PC-9 (cell line): ENCODE measurements at regions not wholly inside any gene's neighbourhood (a gene's known extent, or its start where the extent isn't known, plus 50 kb on each side); places are given as distances from the start of the nearest gene placed in this dataset.

Experiments used
- CTCF ChIP-seq: fragments of 200-600 bp; sonication (generic); conservative IDR thresholded peaks from 2 replicates; pipeline ENCODE4 v1.6.1; 2017; ENCODE audit warnings: mixed run types, antibody characterized with exemption, mild to moderate bottlenecking, moderate library complexity
- EZH2 ChIP-seq: fragments of 200-600 bp; sonication (generic); IDR thresholded peaks from 2 replicates; pipeline ENCODE4 v1.8.0; 2017; ENCODE audit warnings: antibody characterized with exemption, low read depth

GRCh38 chr4:3685081-3685645 is 81.0 kb upstream of the ADRA2C start:
- no peak for TF ChIP-seq CTCF
- no peak for TF ChIP-seq EZH2
